NOMO-1 treated with dmso at 0.1 percent for 144 hours (cell line): ENCODE measurements at regions not wholly inside any gene's neighbourhood (a gene's known extent, or its start where the extent isn't known, plus 50 kb on each side); places are given as distances from the start of the nearest gene placed in this dataset.
A peak's percentile ranks its signal among the peaks of the same experiment; 100 is the strongest.
"Not testable (repeated sequence)": the region's sequence is repeated elsewhere in the genome, so short reads cannot be mapped to it uniquely, and the experiment has no call there.

Source experiments
- DNase-seq: peaks from one replicate; lab custom pipeline; 2025; ENCODE audit not compliant: unreplicated experiment; lab: John Stamatoyannopoulos, UW

DNA sequence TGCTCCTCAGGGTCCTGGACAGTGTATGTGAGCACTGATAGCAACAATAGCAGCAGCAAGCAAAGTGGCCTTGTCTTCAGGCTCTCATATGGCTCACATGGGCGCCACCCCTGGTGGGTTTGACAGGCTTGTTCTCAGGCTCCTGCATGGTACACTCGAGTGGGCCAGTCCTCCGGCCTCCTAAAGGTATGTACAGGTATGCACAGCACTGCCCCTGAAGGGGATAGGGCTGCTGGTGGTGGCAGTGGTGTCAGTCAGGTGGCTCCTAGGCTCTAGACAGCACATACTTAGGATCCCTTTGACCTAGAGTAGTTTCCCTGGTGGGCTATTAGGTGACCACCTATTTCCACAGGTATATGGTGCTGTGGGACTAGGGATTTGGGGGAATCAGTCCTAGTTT is 79.8 kb downstream of the LGALS9B start:
- not testable (repeated sequence) for DNase-seq

DNA sequence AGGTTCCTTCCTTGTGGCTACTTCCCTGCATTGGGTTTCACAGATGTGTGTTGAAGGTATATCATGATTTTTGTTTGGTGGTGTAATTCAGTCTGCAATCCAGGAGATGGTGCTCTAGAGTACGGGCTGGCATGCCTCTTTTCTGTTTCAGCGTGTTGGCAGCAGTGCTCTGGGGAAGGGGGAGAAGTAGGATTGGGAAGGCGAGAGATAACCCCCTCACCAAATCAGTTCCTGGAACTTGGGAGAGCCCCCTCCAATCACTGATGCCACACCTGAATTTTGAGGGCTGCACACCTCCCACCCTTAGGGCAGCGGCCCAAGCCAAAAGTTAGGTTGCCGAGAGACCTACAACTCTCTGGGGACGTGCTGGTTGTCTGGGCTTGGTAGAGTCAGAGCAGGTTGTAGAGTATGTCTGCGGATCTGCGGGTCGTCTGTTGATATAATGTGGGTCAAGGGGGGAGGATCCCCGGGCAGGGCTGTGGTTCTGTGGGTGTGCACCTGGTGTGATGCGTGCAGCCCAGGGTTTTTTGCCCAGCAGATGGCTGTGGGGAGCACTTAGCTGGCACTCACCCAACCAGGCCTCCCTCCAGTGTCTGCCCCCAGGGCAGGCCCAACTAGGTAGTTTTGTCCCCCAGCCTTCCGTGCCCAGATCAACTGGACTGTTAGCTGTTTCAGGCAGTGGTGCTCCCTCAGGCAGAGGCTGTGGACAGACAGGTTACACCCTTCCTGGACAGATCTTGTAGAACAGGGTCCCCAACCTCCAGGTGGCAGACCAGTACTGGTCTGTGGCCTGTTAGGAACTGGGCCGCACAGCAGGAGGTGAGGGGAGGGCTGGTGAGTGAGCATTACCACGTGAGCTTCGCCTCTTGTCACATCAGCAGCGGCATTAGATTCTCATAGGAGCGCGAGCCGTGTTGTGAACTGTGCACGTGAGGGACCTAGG is 85.7 kb downstream of the LGALS9B start:
- DNase-seq, result peak; percentile 54

DNA sequence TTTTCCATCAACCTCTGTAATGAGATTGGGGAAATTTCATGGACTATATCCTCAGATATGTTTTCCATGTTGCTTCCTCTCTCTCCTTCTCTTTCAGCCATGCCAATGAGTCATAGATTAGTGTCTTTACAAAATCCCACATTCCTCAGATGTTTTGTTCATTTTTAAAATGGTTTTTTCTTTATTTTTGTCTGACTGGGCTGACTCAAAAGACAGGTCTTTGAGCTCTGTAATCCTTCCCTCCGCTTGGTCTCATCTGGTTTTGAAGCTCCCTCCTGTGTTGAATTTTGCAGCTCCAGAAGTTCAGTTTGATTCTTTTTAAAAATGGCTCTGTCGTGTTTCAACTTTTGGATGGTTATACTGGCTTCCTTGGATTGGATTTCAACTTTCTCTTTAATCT is 86.7 kb downstream of the LGALS9B start:
- not testable (repeated sequence) for DNase-seq

DNA sequence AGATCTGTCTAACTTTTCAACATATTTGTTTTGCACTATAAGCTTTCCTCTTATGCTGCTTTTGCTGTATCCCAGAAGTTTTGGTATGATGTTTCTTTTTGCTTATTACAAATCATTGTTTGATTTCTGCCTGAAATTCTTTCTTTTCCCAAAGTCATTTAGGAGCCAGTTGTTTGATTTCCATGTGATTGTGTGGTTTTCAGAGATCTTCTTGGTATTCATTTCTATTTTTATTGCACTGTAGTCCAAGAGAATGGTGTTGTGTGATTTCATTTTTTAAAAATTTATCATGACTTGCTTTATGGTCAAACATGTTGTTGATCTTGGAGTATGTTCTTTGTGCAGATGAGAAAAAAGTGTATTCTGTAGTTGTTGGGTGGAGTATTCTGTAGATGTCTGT is 88.1 kb downstream of the LGALS9B start:
- not testable (repeated sequence) for DNase-seq

DNA sequence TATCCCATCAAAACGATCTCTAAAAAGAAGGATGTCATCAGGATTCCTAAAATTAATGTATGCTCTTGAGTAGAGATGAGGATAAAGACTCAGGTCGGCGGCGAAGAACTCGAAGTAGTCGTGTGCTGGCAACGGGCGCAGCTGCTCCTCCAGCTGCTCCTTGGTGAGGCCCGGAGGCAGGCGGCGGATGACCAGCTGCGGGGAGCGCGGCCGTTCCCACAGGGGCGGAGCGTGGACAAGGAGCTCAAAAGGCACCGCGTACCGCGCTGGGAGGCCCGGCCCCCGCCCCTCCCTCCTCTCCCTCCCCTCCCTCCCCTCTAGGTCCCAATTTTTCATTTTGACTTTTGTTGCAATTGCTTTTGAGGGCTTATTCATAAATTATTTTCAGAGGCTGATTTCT is 90.7 kb downstream of the LGALS9B start:
- not testable (repeated sequence) for DNase-seq

DNA sequence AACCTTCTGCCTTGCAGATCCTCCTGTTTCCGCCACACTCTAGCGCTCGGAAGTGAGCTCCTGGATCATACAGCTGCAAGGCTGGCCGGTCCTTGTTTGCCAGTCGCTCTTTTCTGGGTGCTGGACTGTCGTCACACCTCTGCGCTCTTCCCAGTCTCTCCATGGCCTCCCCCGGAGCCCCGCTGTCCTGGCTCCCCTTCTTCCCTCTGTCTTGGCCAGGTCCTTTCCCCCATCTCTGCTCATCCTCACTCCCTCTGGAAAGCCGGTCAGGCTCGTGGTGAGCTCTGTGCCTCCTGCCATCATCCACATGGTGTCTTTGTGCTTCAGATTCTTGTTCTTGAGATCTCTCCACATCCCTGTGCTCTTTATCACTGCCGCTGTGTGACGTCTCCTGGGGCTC is 91.6 kb downstream of the LGALS9B start:
- DNase-seq, result not testable (repeated sequence)
